Progenitor cell of endocrine pancreas (in vitro differentiated cells): ENCODE measurements at regions not wholly inside any gene's neighbourhood (a gene's known extent, or its start where the extent isn't known, plus 50 kb on each side); places are given as distances from the start of the nearest gene placed in this dataset.
A peak's percentile ranks its signal among the peaks of the same experiment; 100 is the strongest.

Experiments
- DNase-seq: peaks from one replicate; pipeline ENCODE4 v3.0.0; 2021; ENCODE audit warnings: low spot score; ENCODE audit not compliant: unreplicated experiment
- H3K27ac Mint-ChIP-seq: 2 replicates; pipeline ENCODE4 v1.8.0; 2021; ENCODE audit warnings: mild to moderate bottlenecking, moderate library complexity, mixed read lengths
- H3K27me3 Mint-ChIP-seq: 2 replicates; pipeline ENCODE4 v1.8.0; 2021; ENCODE audit warnings: mixed read lengths
- H3K36me3 Mint-ChIP-seq: 2 replicates; pipeline ENCODE4 v1.8.0; 2022; ENCODE audit warnings: mixed read lengths; ENCODE audit not compliant: insufficient read depth
- H3K4me1 Mint-ChIP-seq: 2 replicates; pipeline ENCODE4 v1.8.0; 2021; ENCODE audit warnings: low read depth, mixed read lengths
- H3K4me3 Mint-ChIP-seq: 2 replicates; pipeline ENCODE4 v1.8.0; 2021; ENCODE audit warnings: low read depth, mild to moderate bottlenecking, moderate library complexity, mixed read lengths
- H3K9me3 Mint-ChIP-seq: 2 replicates; pipeline ENCODE4 v1.8.0; 2021; ENCODE audit warnings: low read depth, mixed read lengths
- TF ChIP-seq, protein P1 (sequence below): fragments of 200-600 bp; sonication (generic); IDR thresholded peaks from one replicate; pipeline ENCODE4 v1.5.0; 2021; ENCODE audit warnings: antibody characterized with exemption, mild to moderate bottlenecking; ENCODE audit not compliant: unreplicated experiment

DNA sequence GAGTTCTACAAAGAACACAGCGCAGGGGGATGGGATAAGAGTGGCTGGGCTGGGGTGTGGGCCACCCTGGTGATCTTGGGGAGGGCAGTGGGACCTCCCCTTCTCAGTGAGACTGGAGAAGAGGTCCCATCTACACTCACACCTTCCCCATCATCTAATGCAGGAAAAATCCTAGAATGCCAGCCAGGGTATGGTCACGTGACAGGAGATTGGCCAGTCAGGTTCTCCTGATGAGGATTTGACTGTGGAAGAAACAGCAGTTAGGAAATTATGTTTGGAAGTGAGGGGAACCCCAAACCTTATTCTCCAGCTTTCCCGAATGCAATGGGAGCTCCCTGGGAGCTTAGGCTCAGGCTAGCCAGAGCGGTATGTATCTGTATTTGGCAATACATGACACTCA, 158.8 kb upstream of the GRB10 start:
- no peak for DNase-seq
- Mint-ChIP-seq H3K36me3 (no peaks in the 10 kb centered on the region), H3K4me3 (no peak overlapping the region), H3K4me1 (no peaks in the 10 kb centered on the region), H3K27ac (peak overlapping the region; percentile 7), H3K27me3 (no peaks in the 10 kb centered on the region), H3K9me3 (no peaks in the 10 kb centered on the region)
- TF ChIP-seq, protein P1, sequence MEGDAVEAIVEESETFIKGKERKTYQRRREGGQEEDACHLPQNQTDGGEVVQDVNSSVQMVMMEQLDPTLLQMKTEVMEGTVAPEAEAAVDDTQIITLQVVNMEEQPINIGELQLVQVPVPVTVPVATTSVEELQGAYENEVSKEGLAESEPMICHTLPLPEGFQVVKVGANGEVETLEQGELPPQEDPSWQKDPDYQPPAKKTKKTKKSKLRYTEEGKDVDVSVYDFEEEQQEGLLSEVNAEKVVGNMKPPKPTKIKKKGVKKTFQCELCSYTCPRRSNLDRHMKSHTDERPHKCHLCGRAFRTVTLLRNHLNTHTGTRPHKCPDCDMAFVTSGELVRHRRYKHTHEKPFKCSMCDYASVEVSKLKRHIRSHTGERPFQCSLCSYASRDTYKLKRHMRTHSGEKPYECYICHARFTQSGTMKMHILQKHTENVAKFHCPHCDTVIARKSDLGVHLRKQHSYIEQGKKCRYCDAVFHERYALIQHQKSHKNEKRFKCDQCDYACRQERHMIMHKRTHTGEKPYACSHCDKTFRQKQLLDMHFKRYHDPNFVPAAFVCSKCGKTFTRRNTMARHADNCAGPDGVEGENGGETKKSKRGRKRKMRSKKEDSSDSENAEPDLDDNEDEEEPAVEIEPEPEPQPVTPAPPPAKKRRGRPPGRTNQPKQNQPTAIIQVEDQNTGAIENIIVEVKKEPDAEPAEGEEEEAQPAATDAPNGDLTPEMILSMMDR, result no peak

DNA sequence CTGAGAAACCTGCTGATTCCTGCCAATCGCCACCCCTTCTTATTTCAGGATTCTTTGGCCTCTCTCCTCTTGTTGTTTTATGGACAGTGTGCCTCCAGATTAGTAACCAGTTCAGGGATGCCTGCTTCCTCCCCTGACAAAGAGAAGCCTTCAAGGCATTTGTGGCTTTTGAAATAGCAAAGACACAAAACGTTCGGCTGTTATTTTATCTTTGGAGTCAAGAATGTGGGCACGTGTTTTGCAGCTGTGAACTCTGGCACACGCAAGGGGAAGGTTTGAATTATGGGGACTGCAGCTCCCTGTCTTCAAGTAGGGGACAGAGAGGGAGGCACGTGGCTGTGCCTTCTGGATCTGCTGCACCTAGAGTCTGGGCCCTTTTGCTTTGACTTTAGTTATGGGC, 157.9 kb upstream of the GRB10 start:
- H3K27me3 Mint-ChIP-seq, result no peaks in the 10 kb centered on the region
- no peak for DNase-seq
- no peak overlapping the region for H3K27ac Mint-ChIP-seq
- H3K4me1 Mint-ChIP-seq, result no peaks in the 10 kb centered on the region
- H3K36me3 Mint-ChIP-seq, result peaks cover 2% of the 10 kb centered on the region
- TF ChIP-seq, protein P1, result no peak
- H3K4me3 Mint-ChIP-seq, result no peak overlapping the region
- peaks cover 7% of the 10 kb centered on the region for H3K9me3 Mint-ChIP-seq

DNA sequence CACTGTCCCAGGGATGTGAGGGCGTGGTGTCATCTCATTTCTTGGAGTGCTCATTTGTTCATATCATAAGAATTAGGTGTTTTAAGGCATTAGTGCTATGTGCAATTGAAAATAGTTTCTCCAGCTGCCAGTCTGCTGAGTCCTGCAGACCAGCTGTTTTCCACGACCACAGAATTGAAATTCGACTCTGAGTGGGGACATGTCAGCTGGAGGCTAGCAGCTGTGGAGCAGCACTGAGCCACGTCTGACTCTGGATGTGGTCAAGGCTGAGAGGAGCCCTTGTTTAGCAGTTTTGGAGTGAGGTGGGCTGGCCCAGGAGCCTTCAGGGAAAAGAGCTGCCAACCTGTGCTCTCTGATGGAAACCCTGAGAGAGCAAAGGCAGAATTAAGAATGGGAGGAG, 156.3 kb upstream of the GRB10 start:
- H3K27me3 Mint-ChIP-seq, result no peaks in the 10 kb centered on the region
- H3K4me3 Mint-ChIP-seq, result no peak overlapping the region
- TF ChIP-seq, protein P1, result no peak
- H3K27ac Mint-ChIP-seq, result no peak overlapping the region
- no peak for DNase-seq
- no peaks in the 10 kb centered on the region for H3K4me1 Mint-ChIP-seq
- peaks cover 12% of the 10 kb centered on the region for H3K9me3 Mint-ChIP-seq
- H3K36me3 Mint-ChIP-seq, result peaks cover 2% of the 10 kb centered on the region

DNA sequence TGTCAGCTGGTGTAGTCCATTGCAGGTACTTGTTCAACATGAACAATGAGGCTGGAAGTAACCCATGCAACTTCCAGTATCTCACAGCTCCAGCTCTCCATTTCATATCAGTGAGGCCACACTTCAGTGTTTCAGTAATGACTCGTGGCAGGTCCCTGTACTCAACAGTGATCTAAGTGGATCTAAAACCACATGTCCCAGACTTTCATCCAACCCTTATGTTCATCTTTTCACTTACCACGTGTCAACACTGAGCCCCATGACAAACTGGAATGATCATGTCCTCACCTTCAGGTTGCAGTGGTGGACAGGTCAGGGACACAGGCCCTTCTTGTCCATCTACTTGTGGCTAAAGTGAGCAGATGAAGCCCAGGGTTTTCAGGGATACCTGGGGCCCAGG, 155.0 kb upstream of the GRB10 start:
- H3K4me1 Mint-ChIP-seq, result no peaks in the 10 kb centered on the region
- DNase-seq, result no peak
- peaks cover 17% of the 10 kb centered on the region for H3K9me3 Mint-ChIP-seq
- no peak overlapping the region for H3K4me3 Mint-ChIP-seq
- TF ChIP-seq, protein P1, result no peak
- H3K27ac Mint-ChIP-seq, result no peak overlapping the region
- no peaks in the 10 kb centered on the region for H3K27me3 Mint-ChIP-seq
- peaks cover 2% of the 10 kb centered on the region for H3K36me3 Mint-ChIP-seq

DNA sequence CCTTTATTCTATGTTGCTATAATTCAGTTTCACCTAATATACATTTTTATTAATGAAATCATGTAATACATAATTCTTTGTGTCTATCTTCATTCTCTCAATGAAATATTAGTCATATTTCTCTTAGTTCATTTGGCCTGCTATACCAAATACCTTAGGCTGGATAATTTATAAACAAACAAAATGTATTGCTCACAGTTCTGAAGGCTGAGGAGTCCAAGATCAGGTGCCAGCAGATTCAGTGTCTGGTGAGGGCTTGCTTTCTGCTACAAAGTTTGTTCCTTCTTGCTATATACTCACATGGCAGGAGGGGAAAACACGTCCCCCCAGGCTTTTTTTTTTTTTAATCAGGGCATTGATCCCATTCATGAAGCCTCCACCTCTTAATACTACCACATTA, 143.4 kb upstream of the GRB10 start:
- TF ChIP-seq, protein P1, result no peak
- H3K9me3 Mint-ChIP-seq, result peaks cover 4% of the 10 kb centered on the region
- no peak overlapping the region for H3K27ac Mint-ChIP-seq
- H3K4me1 Mint-ChIP-seq, result peaks cover 2% of the 10 kb centered on the region
- H3K36me3 Mint-ChIP-seq, result no peaks in the 10 kb centered on the region
- no peak overlapping the region for H3K4me3 Mint-ChIP-seq
- H3K27me3 Mint-ChIP-seq, result peaks cover 5% of the 10 kb centered on the region
- no peak for DNase-seq
